IPS-NIHi11 (cell line): ENCODE measurements at regions not wholly inside any gene's neighbourhood (a gene's known extent, or its start where the extent isn't known, plus 50 kb on each side); places are given as distances from the start of the nearest gene placed in this dataset.
A peak's percentile ranks its signal among the peaks of the same experiment; 100 is the strongest.

ENCODE experiments used
- DNase-seq: peaks from one replicate; pipeline ENCODE4 v3.0.0; 2012; ENCODE audit warnings: mixed read lengths, low spot score

- DNase-seq, result no peak
Observed at GRCh38 chr5:167899490-167900070, 391.9 kb upstream of the WWC1 start.

- DNase-seq, result no peak
Observed at GRCh38 chr5:167900340-167900935, 391.0 kb upstream of the WWC1 start.

DNA sequence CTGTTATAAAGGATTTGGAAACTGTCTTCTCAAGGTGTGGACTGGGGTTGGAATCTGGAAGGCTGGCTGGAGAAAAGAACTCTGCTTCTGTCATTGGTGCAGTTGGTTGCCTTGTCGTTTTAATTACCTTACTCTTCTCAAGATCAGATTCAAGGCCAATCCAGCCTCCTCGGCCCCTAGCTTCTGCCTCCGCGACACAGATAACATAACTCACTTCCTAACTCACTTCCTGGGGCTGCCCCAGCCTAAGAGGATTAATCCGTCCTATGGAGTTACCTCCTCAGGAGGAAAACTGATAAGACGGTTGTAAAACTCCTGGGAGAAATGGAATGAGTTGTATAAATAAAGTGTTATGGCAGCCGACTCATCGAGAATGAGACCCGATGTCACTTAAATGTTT, 389.1 kb upstream of the WWC1 start:
- DNase-seq, result no peak

DNA sequence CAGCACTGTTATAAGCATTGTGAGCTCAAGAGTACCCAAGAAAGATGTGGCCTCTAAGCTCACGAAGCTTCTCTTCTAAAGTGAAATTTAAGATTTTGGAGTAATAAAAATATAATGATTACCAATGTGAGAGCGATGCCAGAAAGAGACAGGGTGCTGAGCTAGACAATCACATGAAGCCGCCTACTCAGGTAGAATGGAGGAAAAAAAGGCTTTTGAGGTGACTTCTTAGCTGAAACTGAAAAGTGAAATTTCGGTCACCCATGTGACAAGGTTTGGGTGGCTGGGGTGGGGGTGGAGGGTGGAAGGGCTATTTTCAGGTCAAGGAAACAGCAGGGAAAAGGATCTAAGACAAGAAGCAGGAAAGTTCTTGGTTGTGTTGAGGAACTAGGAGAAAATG, 388.2 kb upstream of the WWC1 start:
- DNase-seq, result no peak

DNA sequence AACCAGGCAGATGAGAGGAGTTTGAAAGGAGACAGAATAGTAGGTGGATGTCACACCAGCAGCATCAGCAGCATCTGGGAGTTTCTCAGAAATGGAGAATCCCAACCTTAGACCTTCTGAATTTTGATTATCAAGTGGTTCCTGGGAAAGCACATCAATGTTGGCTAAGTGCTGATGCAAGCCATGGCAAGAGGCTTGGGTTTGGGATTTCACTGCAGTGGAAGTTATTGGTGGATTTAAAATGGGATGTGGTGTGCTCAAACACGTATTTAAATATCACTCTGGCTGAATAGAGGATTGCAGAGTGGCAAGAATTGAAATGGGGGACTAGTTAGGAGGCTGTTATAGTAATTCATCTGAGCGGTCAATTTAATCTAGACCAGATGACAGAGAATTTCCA, 387.8 kb upstream of the WWC1 start:
- no peak for DNase-seq

DNA sequence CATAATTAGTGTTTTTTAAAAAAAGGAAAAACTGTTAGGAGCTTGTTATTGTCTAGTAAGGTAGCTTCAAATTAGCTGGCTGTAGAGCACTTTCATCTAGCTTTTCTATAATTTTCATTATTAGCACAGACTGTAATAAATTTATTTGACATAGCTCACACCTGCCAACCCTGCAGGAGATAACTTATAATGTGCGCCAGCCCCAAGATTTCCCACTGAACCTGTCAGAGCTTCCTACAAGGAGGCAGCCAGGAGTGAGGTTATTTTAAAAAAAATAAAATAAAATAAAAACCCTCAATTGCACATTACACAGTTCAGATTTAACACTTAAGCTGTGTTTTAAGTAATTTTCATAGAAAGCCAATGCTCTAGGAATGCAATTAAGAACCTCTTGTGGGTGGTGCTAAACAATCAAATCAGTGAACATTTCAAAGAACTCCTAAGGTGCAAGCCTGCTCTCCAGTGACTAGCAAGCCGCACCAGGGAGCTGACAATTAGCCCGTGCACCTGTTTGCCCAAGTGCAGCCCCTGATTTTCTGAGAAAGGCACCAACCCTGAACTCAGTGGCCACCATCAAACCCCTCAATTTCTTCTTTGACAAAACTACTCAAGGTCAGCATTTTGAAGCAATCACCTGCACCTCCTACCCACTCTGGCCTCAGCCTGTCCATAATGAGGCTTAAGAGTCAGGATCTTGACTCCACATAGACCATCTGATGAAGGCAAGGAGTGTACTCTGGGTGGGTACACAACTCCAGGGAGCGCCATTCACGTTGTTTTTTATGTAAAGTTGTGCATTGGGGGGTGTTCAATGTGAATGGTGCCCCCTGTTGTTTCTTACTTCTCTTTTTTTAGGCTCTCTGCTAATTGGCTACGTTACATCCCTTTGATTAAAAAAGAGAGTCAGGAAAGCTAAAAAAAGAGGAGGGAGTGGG, 385.3 kb upstream of the WWC1 start:
- DNase-seq, result no peak

DNA sequence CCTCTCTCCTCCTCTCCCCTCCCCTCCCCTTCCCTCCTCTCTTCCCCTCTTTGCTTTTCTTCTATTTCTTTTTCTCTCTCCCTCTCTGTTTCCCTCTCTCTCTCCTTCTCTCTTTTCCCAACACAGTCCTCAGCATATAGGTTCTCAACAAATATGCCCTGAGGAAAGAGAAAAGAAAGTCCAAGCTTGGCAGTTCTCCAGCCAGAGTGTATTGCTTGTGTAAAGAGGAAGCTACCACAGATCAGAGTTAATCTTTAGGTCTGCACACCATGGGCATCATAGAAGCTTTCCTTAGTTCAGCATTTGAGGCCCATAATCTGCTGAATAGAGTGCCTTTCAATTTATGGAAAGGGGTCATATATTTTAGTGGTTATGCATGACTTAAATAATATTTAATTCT, 382.8 kb upstream of the WWC1 start:
- DNase-seq, result no peak

GRCh38 chr5:167912941-167913665, 378.3 kb upstream of the WWC1 start:
- no peak for DNase-seq

DNA sequence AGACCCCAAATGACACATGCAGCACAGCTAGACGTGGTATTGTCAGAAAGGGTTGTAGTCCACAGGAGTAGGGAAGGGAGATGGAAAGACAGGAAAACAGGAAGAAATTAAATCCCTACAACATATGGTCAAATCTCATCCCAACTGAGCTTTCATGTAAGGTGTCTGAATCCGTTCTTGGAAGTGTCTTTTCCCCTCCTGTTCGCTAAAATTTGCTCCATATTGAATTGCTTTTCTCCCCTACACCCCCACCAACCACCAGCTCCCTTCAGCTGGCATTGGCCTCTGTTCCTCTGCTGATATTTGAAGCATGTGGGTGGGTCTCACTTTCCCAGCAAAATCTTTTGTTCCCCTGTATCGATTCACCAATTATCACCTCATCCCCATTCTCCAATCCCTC, 376.2 kb upstream of the WWC1 start:
- no peak for DNase-seq

GRCh38 chr5:167916261-167916691, 375.2 kb upstream of the WWC1 start:
- no peak for DNase-seq

DNA sequence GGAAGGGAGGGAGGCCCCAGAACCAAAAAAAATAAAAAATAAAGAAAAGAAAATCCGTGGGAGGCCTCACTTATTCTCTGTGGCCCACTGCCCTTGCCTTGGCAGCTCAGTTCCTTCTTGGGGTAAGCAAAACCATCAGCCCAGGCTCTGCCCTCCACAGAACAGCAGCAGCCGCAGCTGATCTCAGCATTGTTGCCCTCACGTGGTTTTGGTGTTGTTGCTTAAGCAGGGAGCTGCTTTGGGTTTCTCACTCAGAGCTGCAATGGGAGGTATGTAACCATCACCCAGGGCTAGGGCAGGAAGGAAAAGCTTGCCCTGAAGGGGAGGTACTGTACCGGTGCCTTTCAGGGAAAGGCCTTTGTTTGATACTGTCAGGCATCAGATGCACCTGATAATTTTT, 374.7 kb upstream of the WWC1 start:
- peak; percentile 16 for DNase-seq

GRCh38 chr5:167918184-167918812, 373.1 kb upstream of the WWC1 start:
- DNase-seq, result no peak

GRCh38 chr5:167918813-167919483, 372.5 kb upstream of the WWC1 start:
- DNase-seq, result no peak

DNA sequence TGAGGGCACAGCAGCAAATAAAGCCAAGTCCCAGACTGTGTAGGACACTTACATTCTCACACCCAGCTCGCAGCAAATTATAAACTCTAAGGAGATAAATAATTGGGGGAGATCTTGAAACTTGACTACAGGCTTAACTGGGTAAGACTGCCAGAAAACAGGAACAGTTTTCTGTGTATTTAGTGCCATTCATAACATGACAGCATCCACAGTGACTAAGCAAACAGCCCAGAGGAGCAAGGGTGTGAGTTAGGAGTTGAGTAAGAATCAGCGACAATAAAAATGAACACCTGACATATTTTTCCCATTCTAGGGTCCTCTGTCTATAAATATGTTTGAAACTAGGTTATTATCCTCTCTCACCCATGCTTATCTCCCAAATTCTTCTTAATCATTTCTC, 370.9 kb upstream of the WWC1 start:
- DNase-seq, result no peak

DNA sequence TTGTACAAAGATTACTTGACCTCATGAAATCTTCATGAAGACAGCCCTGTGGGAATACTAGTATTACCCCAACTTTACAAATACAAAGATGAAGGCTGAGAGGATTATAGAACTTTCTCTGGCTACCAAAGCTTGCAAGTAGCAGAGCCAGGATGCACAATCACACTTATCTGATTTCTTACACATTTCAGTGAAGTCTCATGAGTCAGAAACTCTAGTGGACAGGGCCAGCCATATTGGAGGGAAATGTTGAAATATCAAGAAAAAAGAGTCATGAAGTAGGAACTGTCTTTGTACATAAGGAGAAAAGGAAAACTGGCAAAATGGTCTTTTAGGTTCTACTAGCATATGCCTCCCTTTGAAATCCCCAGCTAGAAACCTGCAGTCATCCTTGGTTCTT, 369.6 kb upstream of the WWC1 start:
- DNase-seq, result no peak

DNA sequence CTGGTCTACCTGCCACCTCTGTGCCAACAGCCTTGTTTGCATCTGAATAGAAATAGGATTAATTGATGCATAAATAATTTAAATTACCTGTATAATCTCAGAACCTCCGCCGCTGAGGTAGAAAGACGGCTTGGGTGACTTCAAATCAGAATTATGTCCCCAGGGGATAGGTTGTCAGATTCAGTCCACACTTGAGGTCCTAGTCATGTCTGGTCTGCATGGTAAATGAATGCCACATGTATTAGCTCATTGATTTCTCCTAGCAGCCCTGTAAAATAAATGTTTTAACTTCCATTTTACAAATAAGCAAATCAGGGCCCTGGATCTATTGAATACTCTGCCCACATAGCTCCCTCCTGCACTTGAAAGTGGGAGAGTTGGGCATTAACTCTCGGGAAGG, 368.0 kb upstream of the WWC1 start:
- no peak for DNase-seq

DNA sequence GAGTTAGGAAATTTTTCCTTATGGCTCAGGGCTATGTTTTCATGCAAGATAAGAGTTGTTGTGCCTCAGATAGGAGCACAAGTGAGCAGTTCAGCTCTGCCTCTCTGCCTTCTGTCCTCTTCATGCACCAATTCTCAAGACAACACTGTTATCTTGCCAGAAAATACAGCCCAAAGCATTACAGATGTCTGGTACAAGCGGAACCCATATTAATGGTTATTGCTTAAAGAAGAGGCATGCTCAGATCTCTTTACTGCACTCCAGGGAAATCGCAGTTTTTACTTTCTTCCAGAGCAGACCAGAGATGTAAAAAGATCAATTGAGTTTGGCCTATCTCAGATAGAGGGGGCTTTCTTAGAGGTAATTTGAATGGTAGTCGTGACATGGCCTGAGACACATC, 361.6 kb upstream of the WWC1 start:
- no peak for DNase-seq

DNA sequence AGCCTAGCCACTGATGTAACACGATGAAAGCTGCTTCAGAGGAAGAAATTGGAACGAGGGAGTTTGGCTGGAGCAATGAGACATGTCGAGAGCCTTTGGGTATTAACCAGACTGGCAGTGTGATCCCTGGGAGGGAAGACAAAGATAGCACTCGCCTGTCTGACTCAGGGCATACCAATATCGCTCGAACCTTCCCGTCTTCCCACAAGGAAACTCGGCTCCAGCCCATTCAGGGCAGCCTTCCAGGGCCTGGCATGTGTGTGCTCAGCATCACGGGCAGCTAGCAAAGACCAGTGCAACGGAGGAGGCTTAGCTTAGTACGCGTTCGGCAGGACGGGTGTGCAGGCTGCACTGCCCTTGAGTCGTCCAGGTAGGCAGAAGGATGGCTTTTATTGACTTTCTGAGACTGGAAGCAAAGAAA, 356.9 kb upstream of the WWC1 start:
- DNase-seq, result no peak

DNA sequence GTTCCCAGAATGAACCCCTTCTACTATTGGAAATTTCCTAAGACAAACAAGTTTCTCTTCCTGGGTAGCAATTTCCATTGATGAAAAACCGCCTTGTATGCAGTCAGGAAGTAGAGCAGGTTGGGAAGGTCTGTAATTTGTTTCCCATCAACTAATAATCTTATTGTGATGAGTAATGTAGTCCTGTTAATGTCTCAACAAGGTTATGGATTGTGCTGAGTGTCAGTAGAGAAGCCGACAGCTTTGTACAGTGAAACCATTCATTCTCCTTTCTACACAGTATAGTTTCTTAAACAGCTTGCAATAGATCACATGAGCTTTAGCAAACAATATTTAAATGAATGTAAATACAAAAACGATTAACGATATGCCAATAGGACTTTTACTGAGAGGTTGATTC, 355.4 kb upstream of the WWC1 start:
- no peak for DNase-seq

GRCh38 chr5:167936944-167937634, 354.4 kb upstream of the WWC1 start:
- DNase-seq, result no peak

- DNase-seq, result no peak
Observed at GRCh38 chr5:167937635-167937998, 353.8 kb upstream of the WWC1 start.
